Activated T-cell treated with anti-CD3 and anti-CD28 coated beads for 4 hours (primary cell): ENCODE measurements at regions not wholly inside any gene's neighbourhood (a gene's known extent, or its start where the extent isn't known, plus 50 kb on each side); places are given as distances from the start of the nearest gene placed in this dataset.
"Not testable (repeated sequence)": the region's sequence is repeated elsewhere in the genome, so short reads cannot be mapped to it uniquely, and the experiment has no call there.

ENCODE experiments used
- DNase-seq: peaks from one replicate; pipeline ENCODE4 v3.0.0-alpha.2; 2020

GRCh38 chr10:42533866-42534265 lies 104.5 kb downstream of the ZNF33B start:
- DNase-seq = not testable (repeated sequence)

- no peak for DNase-seq
Observed at GRCh38 chr10:42532996-42533395, 105.4 kb downstream of the ZNF33B start.

- DNase-seq = no peak
Observed at GRCh38 chr10:42523098-42523497, 115.3 kb downstream of the ZNF33B start.

GRCh38 chr10:42519761-42520460 lies 118.5 kb downstream of the ZNF33B start:
- DNase-seq = no peak

- DNase-seq = no peak
Observed at GRCh38 chr10:42519079-42519478, 119.3 kb downstream of the ZNF33B start.

GRCh38 chr10:42513921-42514320 lies 124.4 kb downstream of the ZNF33B start:
- DNase-seq = no peak

GRCh38 chr10:42491801-42492200 lies 146.6 kb downstream of the ZNF33B start:
- no peak for DNase-seq

- DNase-seq = no peak
Observed at GRCh38 chr10:42491001-42491592, 147.3 kb downstream of the ZNF33B start.

GRCh38 chr10:42490368-42490767 lies 148.0 kb downstream of the ZNF33B start:
- no peak for DNase-seq

- no peak for DNase-seq
Observed at GRCh38 chr10:42488416-42488815, 150.0 kb downstream of the ZNF33B start.

GRCh38 chr10:42482411-42482810 lies 156.0 kb downstream of the ZNF33B start:
- no peak for DNase-seq

- no peak for DNase-seq
Observed at GRCh38 chr10:42479057-42479456, 159.3 kb downstream of the ZNF33B start.

- no peak for DNase-seq
Observed at GRCh38 chr10:42477170-42477569, 161.2 kb downstream of the ZNF33B start.

- no peak for DNase-seq
Observed at GRCh38 chr10:42476101-42476500, 162.3 kb downstream of the ZNF33B start.

GRCh38 chr10:42475168-42476098 lies 162.9 kb downstream of the ZNF33B start:
- no peak for DNase-seq

GRCh38 chr10:42454313-42454712 lies 184.1 kb downstream of the ZNF33B start:
- no peak for DNase-seq

GRCh38 chr10:42431095-42431494 lies 207.3 kb downstream of the ZNF33B start:
- DNase-seq = no peak

- DNase-seq = no peak
Observed at GRCh38 chr10:42428534-42428933, 209.8 kb downstream of the ZNF33B start.

GRCh38 chr10:42422911-42423310 lies 215.5 kb downstream of the ZNF33B start:
- no peak for DNase-seq

GRCh38 chr10:42421812-42422211 lies 216.6 kb downstream of the ZNF33B start:
- DNase-seq = no peak

GRCh38 chr10:42419789-42420188 lies 218.6 kb downstream of the ZNF33B start:
- DNase-seq = no peak

- no peak for DNase-seq
Observed at GRCh38 chr10:42380926-42381547, 257.3 kb downstream of the ZNF33B start.

- DNase-seq = no peak
Observed at GRCh38 chr10:42367532-42368230, 270.7 kb downstream of the ZNF33B start.
